EH (cell line): ENCODE measurements at regions not wholly inside any gene's neighbourhood (a gene's known extent, or its start where the extent isn't known, plus 50 kb on each side); places are given as distances from the start of the nearest gene placed in this dataset.
"Not testable (repeated sequence)": the region's sequence is repeated elsewhere in the genome, so short reads cannot be mapped to it uniquely, and the experiment has no call there.

ENCODE experiments used
- DNase-seq: peaks from one replicate; pipeline ENCODE4 v3.0.0-alpha.2; 2015; ENCODE audit warnings: low read depth

DNA sequence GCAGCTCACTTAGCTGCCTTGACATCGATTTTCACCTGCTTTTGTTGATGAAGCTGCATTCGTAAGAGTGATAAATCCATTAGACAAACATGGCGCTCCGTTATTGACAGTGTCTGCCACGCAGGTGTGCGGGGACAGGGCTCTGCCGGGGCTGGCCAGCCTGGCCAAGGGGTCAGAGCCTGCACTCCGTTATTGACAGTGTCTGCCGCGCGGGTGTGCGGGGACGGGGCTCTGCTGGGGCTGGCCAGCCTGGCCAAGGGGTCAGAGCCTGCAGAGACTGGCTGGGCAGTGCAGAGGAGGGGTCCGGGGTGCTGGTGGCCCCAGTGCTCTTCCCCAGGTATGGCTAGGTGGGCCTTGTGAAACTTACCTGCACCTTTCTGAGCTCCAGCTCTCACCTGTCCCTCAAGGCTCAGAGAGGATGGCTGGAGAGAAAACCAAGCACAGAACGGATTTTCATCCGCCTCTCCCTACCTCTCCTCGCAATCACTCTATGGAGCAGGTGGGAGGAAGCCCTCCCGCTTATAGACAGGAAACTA lies 101.6 kb upstream of the B3GAT1 start:
- DNase-seq = no peak

DNA sequence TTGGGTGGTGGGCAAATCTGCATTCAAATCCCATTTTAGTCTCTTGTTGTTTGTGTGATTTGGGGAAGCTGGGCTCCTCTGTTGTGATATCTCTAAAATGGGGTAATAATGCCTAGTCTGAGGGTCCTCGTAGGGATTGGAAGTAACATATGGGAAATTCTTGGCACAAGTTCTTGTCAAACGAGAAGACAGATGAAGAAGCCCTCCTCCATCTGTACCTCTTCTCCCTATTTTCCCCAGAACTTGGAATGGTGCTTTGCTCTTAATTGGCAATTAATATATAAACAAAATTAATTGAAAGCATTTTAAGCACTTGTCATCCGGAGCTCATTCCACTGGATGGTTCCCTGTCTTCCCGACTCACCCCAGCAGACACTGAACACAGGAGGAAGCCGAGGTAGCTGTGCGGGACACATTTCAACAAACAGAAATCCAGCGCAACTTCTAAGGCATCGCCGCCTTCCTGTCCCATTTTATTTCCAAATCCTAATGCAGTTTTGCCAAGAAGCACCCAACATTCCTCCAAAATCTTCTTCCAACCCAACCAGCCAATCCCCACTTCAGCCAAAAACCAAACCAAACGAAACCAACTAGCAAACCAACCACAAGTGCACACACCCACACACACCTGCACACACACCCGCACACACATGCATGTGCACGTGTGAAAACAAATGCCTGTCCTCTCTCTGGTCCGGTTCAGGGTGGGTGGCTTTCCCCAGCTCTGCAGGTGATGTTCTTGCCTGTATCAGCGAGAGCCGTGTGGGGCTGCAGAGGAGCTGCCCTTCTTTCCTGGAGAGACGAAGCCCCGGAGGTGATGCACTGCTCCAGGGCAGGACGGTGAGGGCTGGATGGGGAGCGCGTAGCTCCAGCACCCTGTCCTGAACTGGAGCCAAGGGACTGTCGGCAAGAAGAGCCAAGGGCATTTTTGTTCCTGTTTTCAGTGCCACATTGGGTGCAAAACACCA lies 100.8 kb upstream of the B3GAT1 start:
- DNase-seq = no peak

DNA sequence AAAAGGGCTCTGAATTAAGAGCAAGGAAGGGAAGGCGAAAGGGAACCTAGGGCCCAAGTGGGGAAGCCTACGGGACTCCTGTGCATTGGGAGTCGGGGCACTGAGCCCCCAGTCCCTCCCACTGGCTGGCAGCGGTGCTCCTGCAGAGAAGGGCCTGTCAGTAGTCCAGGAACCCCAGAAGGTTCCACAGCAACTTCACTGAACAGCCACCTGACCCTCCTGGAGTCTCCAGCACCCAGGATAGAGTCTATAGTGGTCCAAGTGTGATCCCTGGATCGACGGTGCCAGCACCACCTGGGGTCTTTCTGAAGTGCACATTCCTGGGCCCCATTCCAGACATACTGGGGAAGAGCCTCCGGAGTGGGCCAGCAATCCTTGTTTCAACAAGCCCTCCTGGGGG lies 100.0 kb upstream of the B3GAT1 start:
- no peak for DNase-seq

DNA sequence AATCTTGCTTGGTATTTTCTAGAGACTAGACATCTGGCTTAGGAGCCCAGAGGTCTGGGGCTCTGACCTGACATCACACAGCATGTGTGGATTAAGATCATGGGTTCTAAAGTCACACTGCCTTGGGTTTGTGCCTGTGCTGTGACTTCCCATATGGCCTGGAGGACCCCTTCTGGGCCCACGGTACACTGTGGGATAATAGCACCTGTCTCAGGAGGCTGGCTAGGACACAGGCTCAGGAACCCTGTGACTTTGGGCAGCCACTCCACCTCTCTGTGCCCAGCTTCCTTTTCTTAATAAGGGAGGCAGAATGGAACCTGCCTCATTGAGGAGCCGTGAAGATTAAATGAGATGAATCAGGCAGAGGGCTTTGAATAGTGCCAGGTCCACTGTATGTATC lies 99.2 kb upstream of the B3GAT1 start:
- DNase-seq = no peak

DNA sequence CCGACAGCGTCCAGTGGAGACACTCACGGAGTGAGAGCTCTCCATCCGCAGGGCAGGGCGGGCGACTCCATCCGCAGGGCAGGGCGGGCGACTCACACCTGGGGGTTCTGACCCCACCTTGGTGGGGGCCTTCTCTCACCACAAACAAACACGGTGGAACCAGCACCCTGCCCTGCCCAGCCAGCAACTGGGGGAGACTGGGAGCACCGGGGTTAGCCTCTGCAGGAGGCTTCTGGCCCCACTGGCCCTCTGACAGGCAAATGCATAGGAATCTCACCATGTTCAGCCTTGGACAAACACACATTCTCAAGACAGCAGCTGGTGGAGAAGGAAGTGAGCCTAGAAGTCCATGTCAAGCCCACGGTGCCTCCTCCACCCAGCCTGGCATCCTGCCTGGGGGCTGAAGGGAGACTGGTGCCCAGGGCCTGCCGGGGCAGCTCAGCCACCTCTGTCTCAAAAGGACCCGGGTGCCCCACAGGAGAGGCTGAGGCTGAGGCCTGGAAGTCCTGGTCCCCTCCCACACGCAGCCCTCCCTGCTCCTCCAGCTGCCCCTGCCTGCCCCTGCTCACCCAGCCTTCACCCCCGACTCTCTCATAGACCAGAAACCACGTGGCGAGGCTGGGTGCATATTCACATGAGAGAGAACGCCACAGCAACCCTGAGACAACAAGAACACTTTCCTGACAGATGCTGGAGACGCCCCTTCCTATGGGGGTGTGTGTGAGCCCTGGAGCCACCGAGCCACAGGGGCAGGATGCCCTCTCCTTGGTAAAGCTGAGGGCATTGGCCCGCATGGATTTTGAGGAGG lies 98.4 kb upstream of the B3GAT1 start:
- DNase-seq = no peak

DNA sequence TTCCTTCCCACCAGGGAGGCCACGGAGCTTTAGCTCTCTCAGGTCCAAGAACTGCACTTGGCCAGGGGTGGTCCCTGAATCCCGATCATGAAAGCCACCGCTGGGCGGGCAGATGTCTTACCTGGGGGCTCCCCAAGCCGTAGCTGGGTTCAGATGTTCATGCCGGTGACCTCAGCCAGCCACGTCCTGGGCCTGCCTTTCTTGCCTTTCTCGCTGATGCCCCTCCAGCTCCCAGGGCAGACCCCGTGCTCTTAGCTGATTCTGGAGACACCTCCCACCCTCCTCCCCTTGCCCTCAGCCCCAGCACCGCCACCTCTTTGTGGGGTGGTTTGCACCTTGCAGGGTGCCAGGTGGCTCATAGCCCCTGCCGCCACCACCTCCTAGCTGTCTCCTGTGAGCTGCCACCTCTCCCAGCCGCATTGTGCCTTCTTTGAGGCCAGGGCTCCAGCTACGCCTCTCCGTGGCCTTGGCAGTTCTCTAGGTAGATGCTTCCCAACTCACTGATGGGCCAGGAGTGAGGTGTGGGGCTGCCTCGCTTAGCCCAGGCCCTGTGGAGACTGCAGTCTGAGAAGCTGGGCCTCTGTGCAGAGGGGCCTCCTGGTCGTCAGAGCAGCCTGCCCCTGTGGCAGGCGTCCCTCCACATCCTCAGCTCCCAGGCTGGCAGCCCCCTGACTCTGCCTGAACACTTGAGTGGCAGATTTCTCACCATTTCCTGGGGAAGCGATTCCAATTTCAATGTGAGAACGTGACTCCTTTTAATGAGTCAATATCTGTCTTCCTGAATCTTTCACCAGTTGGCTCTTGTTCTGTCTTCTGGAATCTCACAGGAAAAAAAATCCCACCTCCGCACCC lies 97.6 kb upstream of the B3GAT1 start:
- DNase-seq = no peak

DNA sequence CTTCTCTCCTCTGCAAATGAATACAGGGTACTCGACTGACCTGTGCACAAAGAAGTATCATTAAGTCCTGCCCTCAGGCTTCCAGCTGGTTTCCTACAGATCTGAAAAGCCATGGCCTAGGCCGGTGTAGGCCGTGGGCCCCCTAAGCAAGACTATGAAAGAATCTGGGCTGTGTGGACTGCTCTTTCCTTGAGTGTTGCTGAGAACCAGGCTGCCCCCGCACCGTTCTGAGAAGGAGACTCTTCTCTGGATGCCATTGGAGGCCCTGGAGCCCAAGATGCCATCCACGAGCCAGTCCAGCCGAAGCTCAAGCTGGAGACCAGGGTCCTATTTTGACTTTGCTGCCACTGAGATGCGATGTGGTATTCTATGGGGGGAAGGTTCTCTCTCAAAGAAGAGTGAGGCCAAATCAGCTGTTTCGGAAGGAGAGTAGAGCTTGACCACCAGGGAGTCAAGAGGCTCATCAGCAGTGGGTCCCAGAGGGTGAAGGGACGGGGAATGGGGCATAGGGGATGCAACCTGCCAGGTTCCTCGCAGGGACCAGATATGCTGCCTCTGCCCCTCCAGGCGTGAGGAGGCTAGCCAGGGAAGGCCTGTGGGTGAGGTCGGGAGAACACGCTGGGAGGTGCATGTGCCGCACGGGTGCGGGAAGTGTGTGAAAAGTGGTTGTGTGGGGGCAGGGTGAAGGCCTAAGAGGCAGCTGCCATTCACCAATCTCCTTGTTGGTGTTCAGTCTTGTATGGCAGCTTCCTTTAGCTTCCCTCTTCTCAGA lies 96.4 kb upstream of the B3GAT1 start:
- no peak for DNase-seq

DNA sequence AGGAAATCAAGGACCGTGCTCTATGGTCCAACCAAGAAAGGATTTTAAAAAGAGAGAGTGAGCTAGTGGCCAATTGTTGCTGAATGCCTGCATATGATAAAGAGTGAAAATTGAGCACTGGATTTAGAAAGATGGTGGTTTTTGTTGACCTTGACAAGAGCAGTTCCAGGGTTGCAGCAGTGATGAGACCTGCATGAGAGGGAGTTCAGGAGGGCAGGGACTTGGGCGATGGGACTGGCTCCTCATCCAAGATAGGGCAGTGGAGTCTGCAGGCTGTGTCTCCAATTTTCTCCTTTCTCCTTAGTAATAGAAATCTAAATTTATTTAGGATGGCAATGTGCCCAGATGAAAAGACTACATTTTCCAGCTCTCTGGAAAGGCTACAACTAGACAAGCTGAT lies 94.0 kb upstream of the B3GAT1 start:
- DNase-seq = no peak

DNA sequence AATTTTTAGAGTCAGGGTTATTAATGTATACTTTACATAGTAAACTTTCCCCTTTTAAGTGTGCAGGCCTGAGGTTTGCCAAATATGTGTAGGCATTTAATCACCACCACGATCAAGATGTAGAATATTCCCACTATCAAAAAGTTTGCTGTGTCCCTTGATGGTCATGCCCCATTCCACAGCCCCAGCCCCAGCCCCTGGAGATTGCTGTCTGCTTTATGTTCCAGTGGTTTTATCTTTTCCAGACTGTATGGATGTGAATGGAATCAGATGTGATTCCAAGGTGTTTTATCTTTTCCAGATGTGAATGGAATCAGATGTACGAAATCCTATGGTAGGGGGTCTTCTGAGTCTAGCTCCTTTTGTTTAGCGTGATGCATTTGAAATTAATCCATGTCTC lies 93.1 kb upstream of the B3GAT1 start:
- no peak for DNase-seq

DNA sequence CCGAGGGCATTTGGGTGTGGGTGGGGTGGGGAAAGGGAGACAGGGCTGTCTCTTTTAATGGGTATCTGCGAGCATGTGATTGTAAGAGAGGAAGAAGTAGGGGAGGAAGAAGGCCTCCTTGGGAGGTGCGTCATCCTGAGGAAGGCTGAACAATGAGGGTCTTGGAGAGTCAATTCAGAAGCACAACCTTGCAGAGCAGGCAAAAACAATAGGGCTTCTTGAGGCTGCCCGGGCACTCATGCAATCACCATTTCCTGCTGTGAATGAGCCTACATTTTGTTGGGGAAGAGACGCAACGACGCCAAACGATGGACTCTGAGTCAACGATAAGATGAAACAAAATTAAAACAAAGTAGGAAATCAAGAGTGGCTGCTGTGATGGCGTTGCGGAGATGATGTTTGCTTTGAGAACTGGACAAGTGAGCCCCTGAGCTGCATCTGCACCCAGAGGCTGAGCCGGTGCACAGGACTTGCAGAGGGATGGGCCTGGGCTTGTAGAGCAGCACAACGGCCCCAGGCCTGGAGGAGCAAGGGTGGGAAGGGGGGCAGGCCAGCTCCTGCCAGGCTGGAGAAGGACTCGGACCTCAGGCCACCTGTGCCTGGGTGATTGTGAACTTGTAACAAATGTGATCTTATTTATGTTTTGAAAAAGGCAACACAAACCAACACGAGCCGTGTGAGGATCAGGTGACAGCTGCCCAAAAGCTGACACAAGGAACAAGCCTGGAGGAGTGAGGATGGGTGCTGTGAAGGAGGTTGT lies 92.3 kb upstream of the B3GAT1 start:
- DNase-seq = no peak

DNA sequence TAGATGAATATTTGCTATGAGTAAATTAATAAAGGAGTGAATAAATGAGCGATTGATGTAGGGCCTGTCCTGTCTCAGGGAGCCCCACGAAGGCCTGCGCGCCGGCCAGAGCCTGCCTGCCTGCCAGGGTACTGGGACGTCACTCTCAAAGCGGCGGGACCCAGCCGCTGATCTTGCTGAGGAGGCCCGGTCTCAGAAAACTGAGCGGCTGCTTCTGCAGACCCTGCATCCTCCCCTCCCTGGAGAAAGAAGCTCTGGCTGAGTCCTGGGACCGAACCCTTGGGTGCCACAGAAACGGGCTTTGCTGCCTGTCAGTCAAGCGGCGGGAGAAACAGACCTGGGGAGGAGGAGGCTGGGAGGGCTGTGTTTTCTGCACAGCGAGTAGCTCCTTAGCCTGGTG lies 91.6 kb upstream of the B3GAT1 start:
- no peak for DNase-seq

DNA sequence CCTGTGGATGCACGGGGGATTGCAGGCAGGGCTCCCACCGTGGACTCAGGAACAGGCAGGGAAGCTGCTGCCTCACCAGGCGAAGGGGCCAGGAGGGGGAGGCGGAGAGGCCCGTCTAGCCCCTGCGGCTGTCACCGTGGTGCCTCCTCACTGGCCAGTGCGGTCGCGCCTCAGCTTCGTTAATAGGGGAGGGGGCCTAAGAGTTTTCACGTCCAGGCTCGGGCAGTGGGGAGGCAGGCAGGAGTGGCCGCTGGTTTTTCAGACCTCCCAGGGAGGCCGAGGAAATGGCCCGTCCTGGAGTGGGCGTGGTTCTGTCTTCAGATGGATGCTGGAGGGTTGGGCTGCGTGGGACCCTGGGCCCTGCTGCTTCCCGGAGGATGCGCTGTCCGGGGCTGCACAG lies 91.1 kb upstream of the B3GAT1 start:
- no peak for DNase-seq

DNA sequence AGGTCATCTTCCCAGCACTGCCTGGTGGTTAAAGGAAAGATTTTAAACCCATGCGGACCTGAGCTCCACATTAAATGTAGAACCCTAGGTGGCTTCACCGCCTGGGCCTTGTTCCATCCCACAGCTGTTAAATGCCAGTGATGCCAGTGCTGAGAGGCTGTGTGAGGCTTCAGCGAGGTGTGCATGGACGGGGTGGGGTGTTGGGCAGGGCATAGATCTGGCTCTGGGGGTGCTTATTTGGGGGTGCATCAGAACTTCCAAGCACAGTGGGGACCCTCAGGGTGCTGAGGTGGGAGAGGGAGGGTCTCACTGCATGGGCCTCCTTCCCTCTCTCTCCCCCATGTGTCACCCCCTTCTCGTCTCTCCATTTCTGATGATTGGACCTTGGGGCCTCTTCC lies 90.1 kb upstream of the B3GAT1 start:
- DNase-seq = no peak

DNA sequence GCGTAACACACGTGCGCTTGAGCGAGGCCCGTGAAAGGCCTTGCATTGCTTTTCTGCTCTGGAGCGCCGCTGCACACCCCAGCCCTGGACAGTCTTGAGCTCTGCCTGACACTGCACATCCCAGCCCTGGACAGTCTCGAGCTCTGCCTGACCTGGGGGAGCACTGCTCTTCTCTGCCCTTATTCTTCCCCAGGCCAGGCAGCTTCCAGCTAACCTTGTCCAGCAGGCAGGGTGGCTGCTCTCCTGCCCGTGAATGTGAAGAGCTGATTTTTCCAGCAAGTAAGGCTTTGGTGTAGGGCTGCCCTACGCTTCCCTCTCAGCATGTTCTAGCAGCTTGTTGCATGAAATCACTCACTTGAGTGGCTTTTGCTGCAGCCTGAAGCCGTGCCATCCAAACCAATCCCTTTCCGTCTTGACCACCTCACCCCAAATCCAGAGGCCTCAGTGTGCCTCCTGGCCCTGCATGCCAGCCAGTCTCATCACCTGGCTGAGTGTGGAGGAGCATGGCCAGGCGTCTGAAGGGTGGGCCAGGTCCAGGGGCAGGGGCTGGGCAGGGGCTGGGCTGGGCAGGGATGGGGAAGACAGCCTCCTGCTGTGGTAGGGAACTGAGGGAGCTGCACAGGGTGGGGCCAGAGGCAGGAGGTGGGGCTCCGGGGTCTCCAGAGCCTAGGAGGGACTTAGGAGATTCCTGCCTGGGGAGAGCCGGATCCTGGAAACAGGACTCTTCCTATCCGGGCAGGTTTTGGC lies 89.5 kb upstream of the B3GAT1 start:
- no peak for DNase-seq

DNA sequence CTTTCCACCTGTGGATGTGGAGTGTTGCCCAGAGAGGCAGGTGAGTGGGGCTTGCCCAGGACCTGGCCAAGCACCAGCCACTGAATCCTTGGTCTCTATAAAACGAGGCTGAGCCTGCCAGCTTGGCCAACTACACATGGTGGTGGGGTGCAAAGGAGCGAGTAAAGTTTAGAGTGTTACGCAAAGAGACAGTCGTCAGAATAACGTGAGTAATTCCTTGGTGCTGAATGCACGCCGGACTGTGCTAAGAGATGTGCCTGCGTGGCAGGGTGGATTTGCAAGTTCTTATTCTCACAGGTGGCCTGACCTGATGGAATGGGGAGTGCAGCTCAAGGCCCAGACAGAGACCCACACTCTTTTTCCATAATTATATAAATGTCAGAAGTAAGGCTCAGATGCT lies 88.6 kb upstream of the B3GAT1 start:
- DNase-seq = no peak

DNA sequence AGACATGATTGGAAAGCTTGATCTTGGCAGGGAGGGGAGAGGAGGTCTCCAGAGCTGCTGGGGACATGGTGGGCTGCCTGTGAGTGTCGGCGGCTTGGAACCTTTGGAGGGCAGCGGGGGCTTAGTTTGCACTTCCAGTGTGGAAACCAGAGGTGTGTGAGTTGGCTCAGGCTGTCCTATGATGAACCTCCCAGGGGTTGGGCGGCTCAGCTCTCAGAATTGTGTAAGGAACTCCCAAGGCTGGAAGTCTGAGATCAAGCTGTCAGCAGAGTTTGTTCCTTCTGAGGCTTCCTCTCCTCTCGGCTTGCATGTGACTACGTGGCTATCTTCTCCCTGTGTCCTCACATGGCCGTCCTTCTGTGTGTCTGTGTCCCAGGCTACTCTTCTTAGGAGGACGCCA lies 87.9 kb upstream of the B3GAT1 start:
- DNase-seq = no peak

DNA sequence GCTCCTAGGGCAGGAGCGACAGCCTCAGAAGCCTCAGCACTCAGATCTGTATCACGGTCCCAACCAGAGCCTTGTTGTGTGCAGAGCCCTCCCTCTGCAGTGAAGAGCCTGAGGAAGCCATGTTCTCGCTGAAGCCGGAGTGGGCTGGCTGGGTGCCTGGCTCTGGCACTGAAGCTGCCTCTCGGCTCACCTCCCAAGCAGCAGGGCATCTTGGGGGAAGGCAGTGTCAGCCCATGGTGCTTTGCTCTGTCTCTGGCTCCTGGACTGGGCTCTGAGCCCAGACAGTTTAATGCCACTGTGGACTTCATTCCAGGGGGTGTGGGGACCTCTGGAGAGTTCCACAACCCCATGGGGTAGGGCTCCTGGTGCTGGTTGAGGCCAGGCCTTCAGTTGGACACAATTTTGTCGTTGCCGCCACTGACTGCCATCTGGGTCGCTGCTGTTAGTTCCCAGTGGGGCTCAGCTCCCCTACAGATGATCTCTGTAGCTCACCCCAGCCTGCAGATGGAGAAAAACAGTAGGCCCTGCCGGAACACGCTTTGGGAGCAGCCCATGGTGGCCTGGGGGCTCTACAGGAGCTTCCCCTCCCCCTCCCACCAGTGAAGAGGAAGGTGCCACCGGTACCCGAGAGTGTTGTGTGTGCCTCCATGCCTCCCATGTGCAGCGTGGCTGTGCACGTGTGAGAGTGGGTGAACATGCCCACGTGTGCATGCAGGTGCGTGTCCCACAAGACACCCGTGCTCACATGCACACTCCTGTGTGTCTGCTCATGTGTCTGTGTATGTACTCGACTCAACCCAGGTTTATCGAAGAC lies 86.5 kb upstream of the B3GAT1 start:
- no peak for DNase-seq

DNA sequence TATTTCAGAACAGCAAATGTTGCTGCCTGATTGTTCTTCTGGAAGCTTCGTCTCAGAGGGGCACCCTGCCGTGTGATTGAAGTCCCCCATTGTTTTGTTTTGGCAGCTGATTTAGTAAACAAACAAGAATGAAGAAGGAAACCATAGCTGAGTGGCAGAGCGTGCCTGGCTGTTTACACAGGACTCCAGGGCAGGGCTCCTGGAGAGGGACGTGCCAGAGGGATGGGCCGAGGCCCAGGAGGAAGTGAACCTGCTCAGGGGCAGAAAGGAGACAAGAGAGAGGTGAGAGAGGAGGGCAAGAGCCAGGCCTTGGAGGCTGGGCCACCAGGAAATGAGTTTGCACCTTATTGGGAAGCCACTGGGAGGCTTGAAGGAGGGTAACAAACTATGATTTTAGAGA lies 85.5 kb upstream of the B3GAT1 start:
- no peak for DNase-seq

DNA sequence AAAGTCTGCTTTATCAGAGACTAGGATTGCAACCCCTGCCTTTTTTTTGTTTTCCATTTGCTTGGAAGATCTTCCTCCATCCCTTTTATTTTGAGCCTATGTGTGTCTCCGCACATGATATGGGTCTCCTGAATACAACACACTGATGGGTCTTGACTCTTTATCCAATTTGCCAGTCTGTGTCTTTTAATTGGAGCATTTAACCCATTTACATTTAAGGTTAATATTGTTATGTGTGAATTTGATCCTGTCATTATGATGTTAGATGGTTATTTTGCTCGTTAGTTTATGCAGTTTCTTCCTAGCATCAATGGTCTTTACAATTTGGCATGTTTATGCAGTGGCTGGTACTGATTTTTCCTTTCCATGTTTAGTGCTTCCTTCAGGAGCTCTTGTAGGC lies 84.0 kb upstream of the B3GAT1 start:
- not testable (repeated sequence) for DNase-seq
